Mucosa of descending colon (tissue), 3 donors: ENCODE measurements at regions not wholly inside any gene's neighbourhood (a gene's known extent, or its start where the extent isn't known, plus 50 kb on each side); places are given as distances from the start of the nearest gene placed in this dataset.

ENCODE experiments used
- ATAC-seq: fragments of 200-7000 bp; cut with Tn5 transposase; one replicate; pipeline ENCODE4 v1.9.1; 2020; ENCODE audit warnings: mild to moderate bottlenecking, moderate library complexity
- DNase-seq, 3 donors: peaks; one replicate each; pipeline ENCODE4 v3.0.0-alpha.2; 2020
- H3K36me3 ChIP-seq: fragments of 200-600 bp; one replicate; pipeline ENCODE4 v1.8.0; 2021; ENCODE audit warnings: low read depth, mild to moderate bottlenecking
- H3K4me1 ChIP-seq: fragments of 200-600 bp; one replicate; pipeline ENCODE4 v1.8.0; 2021; ENCODE audit warnings: low read depth, mild to moderate bottlenecking
- H3K4me3 ChIP-seq: fragments of 200-600 bp; one replicate; pipeline ENCODE4 v1.8.0; 2021; ENCODE audit warnings: mild to moderate bottlenecking
- H3K9me3 ChIP-seq: fragments of 200-600 bp; one replicate; pipeline ENCODE4 v1.8.0; 2021; ENCODE audit warnings: mild to moderate bottlenecking
- CTCF ChIP-seq: fragments of 200-600 bp; IDR thresholded peaks from one replicate; pipeline ENCODE4 v1.8.0; 2022; ENCODE audit warnings: antibody characterized with exemption, mild to moderate bottlenecking
- intact Hi-C, 2 donors: fragments of 100-400 bp; cut with DNase I in 1 of 2; cut with micrococcal nuclease in 1 of 2; formaldehyde crosslinking; loops; one replicate each; pipeline versions ENCODE4 v1.11.0 to v1.11.1; 2022; cut with DNase I, micrococcal nuclease
- donor health status: DM: no; HTN: no; CAD: no; lungs with moderate emphysema.
- donor health status: DM: no; HTN: no; CAD: no.
- donor health status: DM: no; HTN: yes; CAD: no.

DNA sequence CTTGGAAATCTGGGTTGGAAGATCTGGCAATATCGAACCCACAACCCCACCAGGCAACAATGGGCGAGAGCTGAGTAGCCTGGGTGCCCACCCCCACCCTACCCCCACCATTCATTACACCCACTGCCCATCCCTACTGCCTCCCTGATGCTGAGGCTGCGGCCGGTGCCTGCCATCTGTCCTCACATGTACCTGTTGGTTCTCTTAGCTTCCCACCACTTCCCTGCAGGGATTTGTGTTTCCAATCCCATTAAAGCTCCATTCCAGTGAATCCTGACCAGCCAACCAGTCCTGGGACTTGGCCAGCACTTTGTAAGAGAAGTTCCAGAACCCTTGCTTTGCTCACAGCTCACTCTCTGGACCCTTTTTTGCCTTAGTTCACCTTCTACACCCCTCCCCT lies 163.0 kb upstream of the SH3BP4 start:
- H3K4me1 ChIP-seq = no peaks in the 10 kb centered on the region
- no peak for DNase-seq
- H3K4me3 ChIP-seq = no peak overlapping the region
- no peak for ATAC-seq
- intact Hi-C loops = no loop called here
- no peak for TF ChIP-seq CTCF
- no peaks in the 10 kb centered on the region for H3K9me3 ChIP-seq
- no peaks in the 10 kb centered on the region for H3K36me3 ChIP-seq

GRCh38 chr2:234788381-234788780 lies 163.4 kb upstream of the SH3BP4 start:
- ATAC-seq (no peak), DNase-seq (no peak)
- TF ChIP-seq CTCF = no peak
- Histone ChIP-seq H3K4me1 (no peaks in the 10 kb centered on the region), H3K9me3 (peaks cover 1% of the 10 kb centered on the region), H3K36me3 (no peaks in the 10 kb centered on the region), H3K4me3 (no peak overlapping the region)
- intact Hi-C loops = no loop called here

GRCh38 chr2:234787114-234787513 lies 164.7 kb upstream of the SH3BP4 start:
- TF ChIP-seq CTCF = no peak
- DNase-seq = no peak
- Histone ChIP-seq H3K4me3 (no peak overlapping the region), H3K4me1 (no peaks in the 10 kb centered on the region), H3K9me3 (peaks cover 13% of the 10 kb centered on the region), H3K36me3 (no peaks in the 10 kb centered on the region)
- intact Hi-C loops = no loop called here
- no peak for ATAC-seq

GRCh38 chr2:234773764-234774409 lies 177.9 kb upstream of the SH3BP4 start:
- DNase-seq (no peak), ATAC-seq (no peak)
- H3K4me3 ChIP-seq = no peak overlapping the region
- no peaks in the 10 kb centered on the region for H3K36me3 ChIP-seq
- intact Hi-C loops = no loop called here
- no peaks in the 10 kb centered on the region for H3K9me3 ChIP-seq
- H3K4me1 ChIP-seq = no peaks in the 10 kb centered on the region
- TF ChIP-seq CTCF = no peak

DNA sequence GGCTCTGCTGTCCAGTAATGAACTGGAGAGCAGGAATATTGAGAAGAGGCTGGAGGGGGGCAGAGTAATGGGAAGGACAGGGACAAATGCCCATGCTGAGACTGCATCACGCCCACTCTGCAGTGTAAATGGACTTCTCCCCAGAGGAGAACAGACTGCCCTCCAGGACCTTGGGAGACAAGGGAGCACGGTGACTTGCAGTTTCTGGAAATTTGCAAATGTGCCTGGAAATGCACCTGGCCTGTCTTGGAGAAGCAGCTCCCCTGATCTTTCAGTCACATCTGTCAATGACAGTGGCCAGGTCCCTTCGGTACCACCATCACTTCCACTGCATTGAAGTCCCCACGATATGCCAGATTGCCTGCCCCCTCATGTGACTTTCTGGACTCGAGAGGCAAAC lies 178.7 kb upstream of the SH3BP4 start:
- ATAC-seq (no peak), DNase-seq (no peak)
- Histone ChIP-seq H3K4me1 (no peaks in the 10 kb centered on the region), H3K9me3 (no peaks in the 10 kb centered on the region), H3K4me3 (no peak overlapping the region), H3K36me3 (no peaks in the 10 kb centered on the region)
- intact Hi-C loops = no loop called here
- no peak for TF ChIP-seq CTCF

- no peaks in the 10 kb centered on the region for H3K9me3 ChIP-seq
- ATAC-seq (no peak), DNase-seq (no peak)
- H3K4me3 ChIP-seq = no peak overlapping the region
- TF ChIP-seq CTCF = no peak
- intact Hi-C loops = no loop called here
- no peaks in the 10 kb centered on the region for H3K4me1 ChIP-seq
- H3K36me3 ChIP-seq = no peaks in the 10 kb centered on the region
These were observed 179.1 kb upstream of the SH3BP4 start for GRCh38 chr2:234772733-234773060.
